ENCODE measurements at regions not wholly inside any gene's neighbourhood (a gene's known extent, or its start where the extent isn't known, plus 50 kb on each side); places are given as distances from the start of the nearest gene placed in this dataset.

DNA sequence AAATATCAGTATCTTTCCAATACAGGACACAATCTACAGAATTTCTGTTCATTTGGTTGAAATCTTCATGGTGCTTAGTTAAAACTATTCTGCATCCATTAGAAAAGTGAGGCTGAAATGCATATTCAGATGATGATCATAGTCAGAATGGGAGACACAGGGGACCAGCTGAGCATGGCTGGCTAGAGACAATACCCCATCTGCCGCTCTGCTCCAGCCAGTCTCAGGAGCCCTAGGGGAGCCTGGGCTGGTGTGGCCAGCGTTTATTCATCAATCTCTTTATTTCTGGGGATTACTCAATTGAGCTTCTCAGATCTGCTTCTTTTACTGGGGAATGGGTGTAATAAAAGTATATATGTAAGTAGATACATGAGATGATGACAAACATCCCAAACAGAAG, 470.9 kb upstream of the CDIN1 start:
- no peaks in the 10 kb centered on the region for H4K20me1 ChIP-seq (ENCODE audit: insufficient read depth)
- H3K9ac ChIP-seq (ENCODE audit: low read length) = no peak overlapping the region
- no peak overlapping the region for H3K4me2 ChIP-seq (ENCODE audit: low read length)
- H3K36me3 ChIP-seq (ENCODE audit: insufficient read depth, low read length) = no peaks in the 10 kb centered on the region
- no peaks in the 10 kb centered on the region for H3F3A ChIP-seq (ENCODE audit: insufficient read depth, low read length, poor library complexity, severe bottlenecking)
- no peak overlapping the region for H3K27ac ChIP-seq (ENCODE audit: low read length)
- no peaks in the 10 kb centered on the region for H3K79me2 ChIP-seq (replicated peaks; ENCODE audit: insufficient read depth, low read length)
- H2AFZ ChIP-seq (ENCODE audit: low read depth, low read length) = no peak overlapping the region
- TF ChIP-seq, protein P1, sequence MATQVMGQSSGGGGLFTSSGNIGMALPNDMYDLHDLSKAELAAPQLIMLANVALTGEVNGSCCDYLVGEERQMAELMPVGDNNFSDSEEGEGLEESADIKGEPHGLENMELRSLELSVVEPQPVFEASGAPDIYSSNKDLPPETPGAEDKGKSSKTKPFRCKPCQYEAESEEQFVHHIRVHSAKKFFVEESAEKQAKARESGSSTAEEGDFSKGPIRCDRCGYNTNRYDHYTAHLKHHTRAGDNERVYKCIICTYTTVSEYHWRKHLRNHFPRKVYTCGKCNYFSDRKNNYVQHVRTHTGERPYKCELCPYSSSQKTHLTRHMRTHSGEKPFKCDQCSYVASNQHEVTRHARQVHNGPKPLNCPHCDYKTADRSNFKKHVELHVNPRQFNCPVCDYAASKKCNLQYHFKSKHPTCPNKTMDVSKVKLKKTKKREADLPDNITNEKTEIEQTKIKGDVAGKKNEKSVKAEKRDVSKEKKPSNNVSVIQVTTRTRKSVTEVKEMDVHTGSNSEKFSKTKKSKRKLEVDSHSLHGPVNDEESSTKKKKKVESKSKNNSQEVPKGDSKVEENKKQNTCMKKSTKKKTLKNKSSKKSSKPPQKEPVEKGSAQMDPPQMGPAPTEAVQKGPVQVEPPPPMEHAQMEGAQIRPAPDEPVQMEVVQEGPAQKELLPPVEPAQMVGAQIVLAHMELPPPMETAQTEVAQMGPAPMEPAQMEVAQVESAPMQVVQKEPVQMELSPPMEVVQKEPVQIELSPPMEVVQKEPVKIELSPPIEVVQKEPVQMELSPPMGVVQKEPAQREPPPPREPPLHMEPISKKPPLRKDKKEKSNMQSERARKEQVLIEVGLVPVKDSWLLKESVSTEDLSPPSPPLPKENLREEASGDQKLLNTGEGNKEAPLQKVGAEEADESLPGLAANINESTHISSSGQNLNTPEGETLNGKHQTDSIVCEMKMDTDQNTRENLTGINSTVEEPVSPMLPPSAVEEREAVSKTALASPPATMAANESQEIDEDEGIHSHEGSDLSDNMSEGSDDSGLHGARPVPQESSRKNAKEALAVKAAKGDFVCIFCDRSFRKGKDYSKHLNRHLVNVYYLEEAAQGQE (IDR thresholded peaks at IDR 0.05; ENCODE audit: borderline replicate concordance) = no peak
- TF ChIP-seq SMC3 (conservative IDR thresholded peaks at IDR 0.05; ENCODE audit: poor library complexity) (no peak), TAF1 (IDR thresholded peaks at IDR 0.05; ENCODE audit: low read depth) (no peak), POLR2AphosphoS5 (IDR thresholded peaks at IDR 0.05) (no peak), MXI1 (conservative IDR thresholded peaks at IDR 0.05; ENCODE audit: poor library complexity, severe bottlenecking) (no peak), RAD21 (conservative IDR thresholded peaks at IDR 0.05) (no peak), EP300 (conservative IDR thresholded peaks at IDR 0.05; ENCODE audit: poor library complexity, severe bottlenecking) (no peak), EZH2 (IDR thresholded peaks at IDR 0.05; ENCODE audit: borderline replicate concordance, insufficient read depth, low read length, poor library complexity, severe bottlenecking) (no peak)
- TF ChIP-seq, protein P2, sequence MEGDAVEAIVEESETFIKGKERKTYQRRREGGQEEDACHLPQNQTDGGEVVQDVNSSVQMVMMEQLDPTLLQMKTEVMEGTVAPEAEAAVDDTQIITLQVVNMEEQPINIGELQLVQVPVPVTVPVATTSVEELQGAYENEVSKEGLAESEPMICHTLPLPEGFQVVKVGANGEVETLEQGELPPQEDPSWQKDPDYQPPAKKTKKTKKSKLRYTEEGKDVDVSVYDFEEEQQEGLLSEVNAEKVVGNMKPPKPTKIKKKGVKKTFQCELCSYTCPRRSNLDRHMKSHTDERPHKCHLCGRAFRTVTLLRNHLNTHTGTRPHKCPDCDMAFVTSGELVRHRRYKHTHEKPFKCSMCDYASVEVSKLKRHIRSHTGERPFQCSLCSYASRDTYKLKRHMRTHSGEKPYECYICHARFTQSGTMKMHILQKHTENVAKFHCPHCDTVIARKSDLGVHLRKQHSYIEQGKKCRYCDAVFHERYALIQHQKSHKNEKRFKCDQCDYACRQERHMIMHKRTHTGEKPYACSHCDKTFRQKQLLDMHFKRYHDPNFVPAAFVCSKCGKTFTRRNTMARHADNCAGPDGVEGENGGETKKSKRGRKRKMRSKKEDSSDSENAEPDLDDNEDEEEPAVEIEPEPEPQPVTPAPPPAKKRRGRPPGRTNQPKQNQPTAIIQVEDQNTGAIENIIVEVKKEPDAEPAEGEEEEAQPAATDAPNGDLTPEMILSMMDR (IDR thresholded peaks at IDR 0.05; ENCODE audit: poor library complexity, severe bottlenecking) = no peak
- H3K9me2 ChIP-seq (ENCODE audit: insufficient read depth, low read length) = no peaks in the 10 kb centered on the region
- no peaks in the 10 kb centered on the region for H3K9me3 ChIP-seq (ENCODE audit: low read length)
- no peak overlapping the region for H3K4me3 ChIP-seq (ENCODE audit: low read length)
- H3K27me3 ChIP-seq (ENCODE audit: insufficient read depth, low read depth, low read length) = no peaks in the 10 kb centered on the region

DNA sequence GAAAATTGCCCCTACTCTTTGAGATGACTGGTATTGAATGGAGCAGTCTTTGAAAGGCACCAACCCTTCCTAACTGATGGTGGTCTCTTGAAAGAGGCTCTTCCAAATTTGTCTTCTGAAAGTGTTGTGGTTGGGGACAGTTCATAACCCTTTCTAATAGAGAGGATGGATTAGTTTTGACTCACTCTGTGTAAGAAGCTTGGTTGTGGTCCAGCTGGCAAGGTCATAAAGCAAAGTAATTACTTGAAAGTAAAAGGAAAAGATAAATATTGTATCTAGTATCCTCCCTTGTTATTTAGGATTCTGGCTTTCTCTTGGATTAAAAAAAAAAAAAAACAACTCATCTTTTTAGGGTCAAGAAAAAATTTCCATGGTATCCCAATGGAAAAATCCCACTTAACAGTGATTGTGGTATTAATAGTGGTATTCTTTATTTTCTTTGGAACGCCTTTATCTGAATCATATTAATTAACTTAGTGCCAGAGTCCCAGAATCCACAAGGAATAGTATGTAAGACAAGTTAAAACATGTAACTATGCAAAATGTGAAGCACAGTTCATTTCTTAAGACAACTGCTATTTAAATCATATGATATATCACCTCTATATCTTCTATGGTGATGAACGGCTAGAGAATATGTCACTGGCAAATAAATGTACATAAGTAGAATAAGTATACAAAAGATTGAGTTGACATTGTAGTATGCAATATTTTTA, 469.3 kb upstream of the CDIN1 start:
- H3K9me2 ChIP-seq (ENCODE audit: insufficient read depth, low read length) = no peaks in the 10 kb centered on the region
- H3K36me3 ChIP-seq (ENCODE audit: insufficient read depth, low read length) = no peaks in the 10 kb centered on the region
- no peaks in the 10 kb centered on the region for H3F3A ChIP-seq (ENCODE audit: insufficient read depth, low read length, poor library complexity, severe bottlenecking)
- no peak overlapping the region for H2AFZ ChIP-seq (ENCODE audit: low read depth, low read length)
- H3K4me3 ChIP-seq (ENCODE audit: low read length) = no peak overlapping the region
- TF ChIP-seq RAD21 (conservative IDR thresholded peaks at IDR 0.05) = no peak
- TF ChIP-seq, protein P2 (IDR thresholded peaks at IDR 0.05; ENCODE audit: poor library complexity, severe bottlenecking) = no peak
- TF ChIP-seq SMC3 (conservative IDR thresholded peaks at IDR 0.05; ENCODE audit: poor library complexity) = no peak
- TF ChIP-seq EP300 (conservative IDR thresholded peaks at IDR 0.05; ENCODE audit: poor library complexity, severe bottlenecking) = no peak
- TF ChIP-seq POLR2AphosphoS5 (IDR thresholded peaks at IDR 0.05) = no peak
- TF ChIP-seq, protein P1 (IDR thresholded peaks at IDR 0.05; ENCODE audit: borderline replicate concordance) = no peak
- TF ChIP-seq TAF1 (IDR thresholded peaks at IDR 0.05; ENCODE audit: low read depth) = no peak
- H3K9me3 ChIP-seq (ENCODE audit: low read length) = no peaks in the 10 kb centered on the region
- H3K79me2 ChIP-seq (replicated peaks; ENCODE audit: insufficient read depth, low read length) = no peaks in the 10 kb centered on the region
- H4K20me1 ChIP-seq (ENCODE audit: insufficient read depth) = no peaks in the 10 kb centered on the region
- H3K27ac ChIP-seq (ENCODE audit: low read length) = no peak overlapping the region
- no peak overlapping the region for H3K9ac ChIP-seq (ENCODE audit: low read length)
- no peaks in the 10 kb centered on the region for H3K27me3 ChIP-seq (ENCODE audit: insufficient read depth, low read depth, low read length)
- no peak overlapping the region for H3K4me2 ChIP-seq (ENCODE audit: low read length)

All from neural cell (in vitro differentiated cells).